ENCODE measurements at regions not wholly inside any gene's neighbourhood (a gene's known extent, or its start where the extent isn't known, plus 50 kb on each side); places are given as distances from the start of the nearest gene placed in this dataset.

DNA sequence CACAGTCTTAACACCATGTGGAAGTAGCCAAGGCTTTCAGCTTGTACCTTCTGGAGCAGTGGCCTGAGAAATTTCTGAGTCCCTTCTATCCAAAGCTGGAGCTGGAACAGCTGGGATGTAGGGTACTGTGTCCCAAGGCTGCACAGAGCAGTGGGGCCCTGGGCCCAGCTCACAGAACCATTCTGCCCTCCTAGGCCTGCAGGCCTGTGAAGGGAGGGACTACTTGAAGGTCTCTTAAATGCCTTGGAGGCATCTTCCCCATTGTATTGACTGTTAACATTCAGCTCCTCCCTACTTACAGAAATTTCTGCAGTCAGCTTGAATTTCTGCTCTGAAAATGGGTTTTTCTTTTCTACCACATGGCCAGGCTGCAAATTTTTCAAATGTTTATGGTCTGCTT is 156.5 kb upstream of the MANEA start:
- Histone ChIP-seq H3K56ac (ENCODE audit: extremely low read depth, insufficient read depth, low read length) (no peak overlapping the region), H3K79me1 (ENCODE audit: low read depth in 1 of 2, low read length in 2 of 2) (no peaks in the 10 kb centered on the region), H2BK20ac (ENCODE audit: low read depth, low read length) (no peak overlapping the region), H3K9ac (ENCODE audit: low read depth, low read length) (no peak overlapping the region), H2BK120ac (ENCODE audit: low read depth, low read length) (no peak overlapping the region), H3K23ac (ENCODE audit: low read depth, low read length) (no peak overlapping the region), H2BK15ac (ENCODE audit: low read depth, low read length) (no peak overlapping the region), H3K27ac (ENCODE audit: insufficient read depth, low read length) (no peak overlapping the region), H3K27me3 (ENCODE audit: control insufficient read depth, insufficient read depth, low read length) (no peaks in the 10 kb centered on the region), H4K91ac (ENCODE audit: insufficient read depth, low read depth, low read length) (no peak overlapping the region), H2AFZ (replicated peaks; ENCODE audit: low read length, poor library complexity) (no peak overlapping the region), H2AK5ac (ENCODE audit: low read depth, low read length) (no peak overlapping the region), H3K9me3 (ENCODE audit: control insufficient read depth, insufficient read depth, low read length) (0 out of 2 replicates have a peak, but pooled peaks cover 2% of the 10 kb centered on the region), H3K4me3 (ENCODE audit: insufficient read depth, low read depth, low read length) (no peak overlapping the region), H3K4me1 (ENCODE audit: control insufficient read depth, insufficient read depth, low read length) (no peaks in the 10 kb centered on the region), H3K9me1 (ENCODE audit: insufficient read depth, low read length) (no peaks in the 10 kb centered on the region), H4K8ac (ENCODE audit: low read depth in 2 of 2, low read length in 2 of 2) (no peak overlapping the region), H4K5ac (ENCODE audit: low read depth, low read length) (no peak overlapping the region), H3K18ac (ENCODE audit: low read depth, low read length) (no peak overlapping the region), H3K36me3 (ENCODE audit: control insufficient read depth, insufficient read depth, low read length) (no peaks in the 10 kb centered on the region), H2AK9ac (replicated peaks; ENCODE audit: low read depth, low read length, poor library complexity) (no peak overlapping the region), H4K20me1 (ENCODE audit: insufficient read depth, low read length) (no peaks in the 10 kb centered on the region), H3K4me2 (ENCODE audit: low read depth, low read length) (no peak overlapping the region), H2BK5ac (ENCODE audit: low read depth, low read length, poor library complexity, severe bottlenecking) (no peak overlapping the region), H3K4ac (ENCODE audit: low read depth, low read length) (no peak overlapping the region), H3K14ac (replicated peaks; ENCODE audit: low read depth, low read length) (no peak overlapping the region)
- TF ChIP-seq, protein P1, sequence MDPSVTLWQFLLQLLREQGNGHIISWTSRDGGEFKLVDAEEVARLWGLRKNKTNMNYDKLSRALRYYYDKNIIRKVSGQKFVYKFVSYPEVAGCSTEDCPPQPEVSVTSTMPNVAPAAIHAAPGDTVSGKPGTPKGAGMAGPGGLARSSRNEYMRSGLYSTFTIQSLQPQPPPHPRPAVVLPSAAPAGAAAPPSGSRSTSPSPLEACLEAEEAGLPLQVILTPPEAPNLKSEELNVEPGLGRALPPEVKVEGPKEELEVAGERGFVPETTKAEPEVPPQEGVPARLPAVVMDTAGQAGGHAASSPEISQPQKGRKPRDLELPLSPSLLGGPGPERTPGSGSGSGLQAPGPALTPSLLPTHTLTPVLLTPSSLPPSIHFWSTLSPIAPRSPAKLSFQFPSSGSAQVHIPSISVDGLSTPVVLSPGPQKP (IDR thresholded peaks at IDR 0.05; ENCODE audit: borderline replicate concordance, low read depth, low read length) = no peak
- TF ChIP-seq NFE2L2 (IDR thresholded peaks at IDR 0.05; ENCODE audit: low read depth, low read length) (no peak), RCOR1 (IDR thresholded peaks at IDR 0.05; ENCODE audit: insufficient replicate concordance, low read length) (no peak)
- intact Hi-C loops (cut with micrococcal nuclease) = no loop called here
- DNase-seq = no peak
- in situ Hi-C loops (cut with MboI; ENCODE audit: low sequenced_read_pairs) = no loop called here
- CTCF ChIA-PET = no interaction called here
- dilution Hi-C loops (cut with HindIII; ENCODE audit: low sequenced_read_pairs, unreplicated experiment) = no loop called here
- POLR2A ChIA-PET (ENCODE audit: unreplicated experiment) = no interaction called here
- BruUV-seq (replicated peaks) = no TSS peak
- ATAC-seq (ENCODE audit: low read depth) = no peak

All from IMR-90 (cell line).